CD4-positive, alpha-beta T cell treated with Interleukin-4 for 4 hours (primary cell): ENCODE measurements at regions not wholly inside any gene's neighbourhood (a gene's known extent, or its start where the extent isn't known, plus 50 kb on each side); places are given as distances from the start of the nearest gene placed in this dataset.

Experiments used
- DNase-seq: peaks from one replicate; pipeline ENCODE4 v3.0.0-alpha.2; 2020

- DNase-seq: no peak
These were observed 51.6 kb upstream of the KCND3 start for GRCh38 chr1:112040891-112041740.

GRCh38 chr1:112043901-112044300 lies 54.4 kb upstream of the KCND3 start:
- DNase-seq: no peak

GRCh38 chr1:112044745-112045144 lies 55.3 kb upstream of the KCND3 start:
- DNase-seq: no peak

- DNase-seq: no peak
These were observed 57.2 kb upstream of the KCND3 start for GRCh38 chr1:112046630-112047029.

- DNase-seq: no peak
These were observed 59.0 kb upstream of the KCND3 start for GRCh38 chr1:112048421-112048820.

- no peak for DNase-seq
These were observed 65.0 kb upstream of the KCND3 start for GRCh38 chr1:112054510-112054909.

GRCh38 chr1:112056354-112056753 lies 66.9 kb upstream of the KCND3 start:
- DNase-seq: no peak

GRCh38 chr1:112057736-112058135 lies 68.3 kb upstream of the KCND3 start:
- no peak for DNase-seq

GRCh38 chr1:112058815-112059450 lies 69.5 kb upstream of the KCND3 start:
- no peak for DNase-seq

- no peak for DNase-seq
These were observed 70.2 kb upstream of the KCND3 start for GRCh38 chr1:112059679-112060078.

- DNase-seq: no peak
These were observed 70.8 kb upstream of the KCND3 start for GRCh38 chr1:112060261-112060660.

- no peak for DNase-seq
These were observed 71.6 kb upstream of the KCND3 start for GRCh38 chr1:112061056-112061455.

GRCh38 chr1:112061901-112062320 lies 72.4 kb upstream of the KCND3 start:
- DNase-seq: no peak

GRCh38 chr1:112063781-112064728 lies 74.6 kb upstream of the KCND3 start:
- DNase-seq: no peak

- DNase-seq: no peak
These were observed 78.5 kb upstream of the KCND3 start for GRCh38 chr1:112067989-112068388.

- no peak for DNase-seq
These were observed 81.2 kb upstream of the KCND3 start for GRCh38 chr1:112070677-112071076.

- no peak for DNase-seq
These were observed 85.2 kb upstream of the KCND3 start for GRCh38 chr1:112074711-112075110.

GRCh38 chr1:112075566-112075965 lies 86.1 kb upstream of the KCND3 start:
- DNase-seq: no peak

GRCh38 chr1:112079446-112079845 lies 90.0 kb upstream of the KCND3 start:
- no peak for DNase-seq

GRCh38 chr1:112083487-112083886 lies 94.0 kb upstream of the KCND3 start:
- no peak for DNase-seq

GRCh38 chr1:112092656-112093371 lies 103.3 kb upstream of the KCND3 start:
- no peak for DNase-seq

GRCh38 chr1:112093372-112093694 lies 103.9 kb upstream of the KCND3 start:
- no peak for DNase-seq

GRCh38 chr1:112099979-112100378 lies 110.5 kb upstream of the KCND3 start:
- no peak for DNase-seq
